DMS53 treated with DMSO at 0.1 percent for 48 hours (cell line): ENCODE measurements at regions not wholly inside any gene's neighbourhood (a gene's known extent, or its start where the extent isn't known, plus 50 kb on each side); places are given as distances from the start of the nearest gene placed in this dataset.
"Not testable (repeated sequence)": the region's sequence is repeated elsewhere in the genome, so short reads cannot be mapped to it uniquely, and the experiment has no call there.

Experiments used
- DNase-seq: peaks from one replicate; lab custom pipeline; 2025; ENCODE audit not compliant: unreplicated experiment; lab: John Stamatoyannopoulos, UW

DNA sequence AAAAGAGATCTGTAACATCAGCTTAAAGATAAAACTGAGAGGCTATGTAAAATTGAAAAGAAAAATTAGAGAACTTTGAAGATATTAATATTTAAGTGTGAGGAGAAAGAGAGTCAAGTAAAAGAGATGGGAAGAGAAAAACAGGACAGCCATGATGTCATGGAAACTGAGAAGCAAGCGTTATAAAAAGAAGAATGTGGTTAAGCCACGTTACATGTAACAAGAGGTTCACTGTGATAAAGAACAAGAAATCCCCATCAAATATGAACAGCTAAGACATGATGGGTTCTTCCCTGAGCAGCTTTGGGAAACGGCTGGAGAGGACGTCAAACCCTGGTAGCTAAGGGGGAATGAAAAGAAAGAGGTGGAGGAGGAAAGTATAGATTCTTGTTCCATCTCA lies 1269.3 kb upstream of the TENM3 start:
- DNase-seq: no peak

DNA sequence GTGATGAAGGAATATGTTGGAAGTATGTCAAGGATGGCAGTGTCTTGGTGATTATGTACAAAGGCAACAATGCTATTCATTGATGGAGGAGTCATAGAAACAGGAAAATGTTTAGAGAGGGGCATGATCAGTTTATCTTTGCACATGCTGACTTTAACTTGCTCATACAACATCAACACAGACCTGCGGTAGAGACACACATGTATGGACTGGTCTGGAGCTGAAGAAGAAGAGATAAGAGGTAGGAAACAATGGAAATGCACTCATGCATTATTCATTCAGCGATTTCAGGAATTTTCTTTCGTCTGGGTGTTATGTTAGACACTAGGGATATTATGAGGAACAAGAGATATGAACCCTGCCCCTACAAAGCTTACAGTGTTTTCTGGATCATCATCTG lies 1252.3 kb upstream of the TENM3 start:
- DNase-seq: no peak

DNA sequence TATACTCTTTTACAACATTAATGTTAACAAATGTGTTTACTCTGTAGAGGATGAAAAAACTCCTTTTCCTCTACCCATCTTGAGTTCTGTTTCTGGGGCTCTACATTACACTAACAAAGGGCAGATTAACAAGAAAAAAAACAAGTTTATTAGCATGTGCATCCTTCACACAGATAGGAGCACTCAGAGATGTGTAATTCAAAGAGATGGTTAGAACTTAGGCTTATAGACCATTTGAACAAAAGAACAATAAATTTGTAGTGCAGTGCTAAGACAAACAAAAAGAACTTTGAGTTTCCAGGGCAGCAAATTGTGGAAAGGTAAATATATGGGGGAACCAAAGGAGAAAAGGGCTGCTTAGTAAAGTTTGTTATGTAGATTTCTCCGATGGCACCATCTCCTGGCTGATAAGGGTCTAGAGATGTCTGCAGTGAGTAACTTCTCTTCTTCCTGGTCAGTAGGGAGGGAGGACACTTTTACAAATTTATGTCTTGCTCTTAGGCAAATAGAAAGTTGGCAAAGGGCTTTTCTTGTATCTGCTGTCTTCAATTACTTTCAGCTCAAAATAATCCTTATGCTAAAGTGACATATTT lies 1249.9 kb upstream of the TENM3 start:
- no peak for DNase-seq

DNA sequence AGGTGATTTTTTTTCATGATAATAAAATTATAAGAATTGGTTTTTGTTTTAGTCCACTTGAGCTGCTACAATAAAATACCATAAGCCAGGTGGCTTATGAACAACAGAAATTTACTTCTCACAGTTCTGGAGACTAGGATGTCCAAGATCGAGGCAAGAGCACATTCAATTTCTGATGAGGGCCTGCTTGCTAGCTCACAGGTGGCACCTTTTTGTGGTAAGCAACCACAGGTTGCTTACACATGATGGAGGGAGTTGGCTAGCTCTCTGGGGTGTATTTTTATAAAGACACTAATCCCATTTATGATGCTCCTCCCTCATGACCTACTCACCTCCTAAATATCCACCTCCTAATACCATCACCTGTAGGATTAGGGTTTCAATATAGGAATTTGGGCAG lies 1248.5 kb upstream of the TENM3 start:
- no peak for DNase-seq

DNA sequence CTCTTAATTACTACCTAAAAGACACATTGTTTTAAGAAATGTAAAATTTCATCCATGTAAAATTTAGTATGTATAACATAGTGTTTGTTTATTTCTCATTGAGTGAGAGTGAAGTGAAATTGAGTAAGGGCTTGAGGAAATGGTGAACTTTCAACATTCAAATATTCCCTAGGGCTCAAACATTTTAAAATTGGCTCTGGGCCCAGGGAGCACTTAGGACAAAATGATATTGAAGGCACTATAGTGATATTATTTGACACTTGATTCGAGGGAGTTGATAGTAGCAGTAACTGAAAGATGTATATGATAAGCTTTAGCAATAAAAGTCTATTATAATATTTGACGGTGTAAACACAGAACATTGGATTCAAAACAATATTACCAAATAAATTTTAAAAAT lies 1244.0 kb upstream of the TENM3 start:
- no peak for DNase-seq

DNA sequence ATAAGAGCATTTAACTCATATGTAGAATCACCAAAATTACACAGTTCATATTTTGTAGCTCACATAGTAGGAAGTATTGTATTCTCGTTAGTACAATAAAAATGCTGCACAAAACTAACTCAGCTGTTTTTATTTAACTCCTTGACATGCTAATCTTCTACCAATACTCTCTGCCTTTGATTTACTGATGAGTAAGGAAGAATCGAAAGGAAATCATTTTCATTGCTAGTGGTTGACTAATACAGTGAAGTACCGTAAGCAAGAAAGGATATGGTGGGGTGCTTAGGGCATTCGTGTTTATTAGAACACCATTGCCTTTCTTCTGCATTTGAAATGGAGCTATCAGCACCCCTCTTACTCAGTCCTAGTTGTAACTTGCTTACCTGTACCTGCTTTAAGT lies 1239.1 kb upstream of the TENM3 start:
- DNase-seq: no peak

DNA sequence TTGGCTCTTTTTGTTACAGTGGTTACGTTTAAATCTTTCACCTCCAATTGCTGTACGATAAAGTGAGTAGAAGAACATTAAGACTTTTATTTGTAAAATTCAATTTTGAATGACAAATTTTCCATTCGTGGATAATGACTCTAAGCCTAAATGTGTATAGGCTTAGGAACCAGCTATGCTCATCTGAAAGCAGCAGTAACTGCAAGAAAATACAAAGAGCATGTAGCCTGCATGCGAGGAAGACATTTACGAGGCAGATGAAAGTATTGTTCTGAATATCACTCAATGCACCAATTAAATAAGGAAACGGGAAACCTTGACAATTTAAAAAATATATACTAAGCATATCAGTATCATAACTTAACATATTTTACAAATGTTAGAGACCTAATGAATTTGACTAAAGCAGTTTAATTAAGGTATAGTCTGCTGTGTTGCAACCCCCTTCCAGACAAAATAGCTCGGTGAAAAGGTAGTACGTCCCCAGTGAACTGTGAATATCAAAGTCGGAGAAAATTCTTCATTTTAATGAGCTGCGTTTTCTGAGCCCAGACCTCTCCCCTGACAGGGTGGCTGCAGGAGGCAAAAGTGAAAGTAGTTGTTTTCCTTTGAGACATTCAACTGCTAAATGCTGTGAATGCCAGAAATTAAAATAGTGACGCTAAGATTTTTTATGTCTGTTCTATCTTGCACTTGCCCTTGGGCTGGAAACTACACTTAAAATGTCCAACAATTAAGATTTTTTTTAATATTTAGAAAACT lies 1236.5 kb upstream of the TENM3 start:
- no peak for DNase-seq

DNA sequence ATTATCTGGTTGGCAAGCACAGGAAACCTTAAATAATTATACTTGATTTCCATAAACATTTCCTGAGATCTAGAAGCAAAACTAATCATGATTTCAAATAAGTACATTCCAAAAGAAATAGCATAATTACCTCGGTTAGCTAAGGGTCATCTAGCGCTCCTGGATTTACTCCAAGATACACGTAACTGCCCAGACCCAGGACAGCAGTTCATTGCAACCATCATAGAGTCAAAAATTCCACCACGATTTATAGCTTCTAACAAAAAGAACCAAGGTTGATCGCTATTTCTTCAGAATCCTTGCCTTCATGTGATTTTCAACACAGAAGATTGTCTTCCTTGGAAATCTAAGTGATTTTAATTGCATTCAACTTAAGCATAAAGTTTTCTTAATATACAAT lies 1235.5 kb upstream of the TENM3 start:
- no peak for DNase-seq

DNA sequence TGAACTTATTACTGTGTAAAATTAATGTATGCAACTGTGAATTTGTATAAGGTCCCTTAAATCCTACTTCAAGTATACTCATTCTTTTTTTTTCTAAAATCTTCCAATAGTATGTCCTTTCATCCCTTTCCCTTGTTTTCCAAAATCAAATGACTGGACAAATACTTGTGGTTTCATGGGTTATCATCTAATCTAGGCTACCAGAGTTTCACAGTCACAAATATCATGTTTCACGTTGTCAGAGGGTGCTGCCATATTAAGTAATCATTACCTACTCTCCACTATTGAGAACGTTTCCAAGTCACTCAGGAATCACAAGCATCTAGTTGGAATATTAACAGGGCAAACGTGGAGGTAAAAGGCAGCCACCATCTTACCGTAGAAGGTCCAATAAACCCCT lies 1235.0 kb upstream of the TENM3 start:
- DNase-seq: no peak

DNA sequence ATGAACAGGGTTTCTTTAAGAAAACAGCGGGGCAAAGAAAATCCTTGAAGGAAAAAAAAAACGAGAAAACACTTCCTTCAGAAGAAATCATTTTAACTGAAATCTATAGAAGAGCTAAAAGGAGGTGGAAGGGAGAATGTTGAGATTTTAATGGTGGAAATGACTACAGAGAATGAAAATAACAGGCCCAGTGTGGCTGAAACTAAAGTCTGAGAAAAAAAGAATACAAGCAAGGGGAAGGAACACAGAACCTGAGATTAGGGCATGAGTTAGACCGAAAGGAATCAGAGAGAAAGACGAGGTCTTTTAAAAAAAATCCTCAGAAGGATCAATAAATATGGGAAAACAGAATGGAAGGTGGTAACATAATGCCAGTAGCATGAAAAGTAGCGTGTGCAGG lies 1230.0 kb upstream of the TENM3 start:
- no peak for DNase-seq

DNA sequence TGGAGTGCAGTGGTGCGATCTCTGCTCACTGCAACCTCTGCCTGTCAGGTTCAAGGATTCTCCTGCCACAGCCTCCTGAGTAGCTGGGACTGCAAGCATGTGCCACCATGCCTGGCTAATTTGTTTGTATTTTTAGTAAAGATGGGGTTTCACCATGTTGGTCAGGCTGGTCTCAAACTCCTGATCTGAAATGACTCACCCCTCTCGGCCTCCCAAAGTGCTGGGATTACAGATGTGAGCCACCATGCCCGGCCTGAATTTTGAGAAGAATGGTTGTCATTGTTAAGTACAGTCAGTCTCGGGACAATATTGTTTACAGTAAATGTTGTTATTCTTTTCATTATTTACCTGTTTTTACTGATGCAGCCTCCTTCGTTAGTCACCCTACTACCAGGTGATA lies 1226.2 kb upstream of the TENM3 start:
- DNase-seq: no peak

DNA sequence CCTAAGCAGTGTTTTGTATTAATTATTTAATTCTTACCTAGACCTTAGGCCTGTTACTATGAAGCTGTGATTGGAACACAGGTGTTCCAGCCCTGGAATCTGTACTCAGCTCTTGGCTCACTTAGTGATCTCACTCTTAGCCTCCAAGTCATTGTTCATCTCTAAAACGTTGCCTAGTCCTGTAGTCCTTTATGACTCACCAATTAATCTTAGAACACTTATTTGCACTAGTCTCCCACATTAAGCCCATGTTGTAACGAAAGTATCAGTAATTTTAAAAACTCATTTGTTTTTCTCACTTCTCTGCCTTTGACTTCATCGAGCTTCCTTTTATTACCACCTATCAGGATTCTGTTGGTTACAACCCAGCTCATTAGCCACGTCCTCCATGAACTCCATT lies 1224.7 kb upstream of the TENM3 start:
- DNase-seq: no peak

DNA sequence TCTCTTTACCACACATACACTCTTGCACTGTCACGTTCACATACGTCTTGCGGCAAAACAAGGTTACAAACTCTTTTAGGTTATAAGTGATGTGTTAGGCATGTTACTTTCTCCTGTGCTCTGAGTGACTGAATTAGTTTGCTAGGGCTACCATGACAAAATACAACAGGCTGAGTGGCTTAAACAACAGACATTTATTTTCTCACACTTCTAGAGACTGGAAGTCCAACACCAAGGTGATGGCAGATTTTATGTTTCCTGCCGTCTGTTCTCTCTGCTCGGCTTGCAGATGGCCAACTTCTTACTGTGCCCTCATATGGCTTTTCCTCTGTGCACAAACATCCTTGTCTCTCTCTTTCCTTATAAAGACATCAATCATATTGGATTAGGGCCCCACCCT lies 1224.3 kb upstream of the TENM3 start:
- DNase-seq: no peak

DNA sequence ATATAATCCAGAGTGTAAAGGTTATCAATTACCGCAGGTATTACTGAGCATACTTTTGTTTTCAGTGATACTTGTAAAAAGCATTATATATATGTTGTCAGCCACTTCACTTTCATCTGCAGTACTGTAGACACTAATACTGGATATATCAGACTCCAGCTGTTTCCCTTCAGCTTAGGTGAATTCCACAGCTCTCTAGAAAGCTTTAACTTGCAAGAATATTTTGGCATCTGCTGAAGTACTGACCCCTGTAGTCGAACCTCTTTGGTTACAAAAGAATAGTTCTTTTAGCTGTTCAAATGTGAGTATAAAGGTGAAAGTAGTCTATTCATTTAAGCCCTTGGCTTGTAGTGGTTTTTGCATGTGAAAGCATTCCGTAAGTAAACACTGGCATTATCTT lies 1222.7 kb upstream of the TENM3 start:
- DNase-seq: no peak

DNA sequence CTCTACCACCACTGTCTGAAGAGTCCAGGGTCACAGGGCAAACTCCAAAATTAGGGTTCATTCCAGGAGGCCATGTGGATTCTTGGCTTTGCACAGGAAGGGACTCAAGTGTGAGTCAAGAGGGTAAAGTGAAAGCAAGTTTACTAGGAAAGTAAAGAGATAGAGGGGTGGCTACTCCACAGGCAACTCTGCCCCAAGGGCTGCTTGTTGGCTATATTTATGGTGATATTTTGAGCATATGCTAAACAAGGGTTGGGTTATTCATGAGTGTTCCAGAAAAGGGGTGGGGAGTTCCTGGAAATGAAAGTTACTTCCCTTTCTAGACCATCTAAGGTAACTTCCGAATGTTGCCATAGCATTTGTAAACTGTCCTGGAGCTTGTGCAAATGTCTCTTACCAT lies 1222.0 kb upstream of the TENM3 start:
- DNase-seq: no peak

DNA sequence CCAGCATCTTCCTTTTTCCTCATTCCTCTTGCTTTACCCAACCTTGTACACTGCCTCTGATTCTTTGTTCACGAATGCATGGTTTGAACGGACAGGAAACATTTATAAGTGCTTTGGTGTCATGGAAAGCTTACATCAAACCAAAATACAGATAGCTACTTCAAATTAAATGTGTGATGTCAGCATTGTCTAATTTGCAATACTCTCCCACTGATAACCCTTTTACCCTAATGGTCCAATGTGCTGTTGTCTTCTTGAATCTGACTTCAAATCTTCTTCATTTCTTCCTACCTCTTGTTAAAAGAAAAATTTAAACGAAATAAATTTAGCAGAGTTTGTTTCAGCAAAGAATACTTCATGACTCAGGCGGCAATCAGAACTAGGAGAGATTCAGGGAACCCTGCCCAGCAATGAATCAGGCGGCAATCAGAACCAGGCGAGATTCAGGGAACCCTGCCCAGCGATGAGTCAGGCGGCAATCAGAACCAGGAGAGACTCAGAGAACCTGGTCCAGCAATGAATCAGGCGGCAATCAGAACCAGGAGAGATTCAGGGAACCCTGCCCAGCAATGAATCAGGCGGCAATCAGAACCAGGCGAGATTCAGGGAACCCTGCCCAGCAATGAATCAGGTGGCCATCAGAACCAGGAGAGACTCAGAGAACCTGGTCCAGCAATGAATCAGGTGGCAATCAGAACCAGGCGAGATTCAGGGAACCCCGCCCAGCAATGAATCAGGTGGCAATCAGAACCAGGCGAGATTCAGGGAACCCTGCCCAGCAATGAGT lies 1212.9 kb upstream of the TENM3 start:
- DNase-seq: not testable (repeated sequence)

DNA sequence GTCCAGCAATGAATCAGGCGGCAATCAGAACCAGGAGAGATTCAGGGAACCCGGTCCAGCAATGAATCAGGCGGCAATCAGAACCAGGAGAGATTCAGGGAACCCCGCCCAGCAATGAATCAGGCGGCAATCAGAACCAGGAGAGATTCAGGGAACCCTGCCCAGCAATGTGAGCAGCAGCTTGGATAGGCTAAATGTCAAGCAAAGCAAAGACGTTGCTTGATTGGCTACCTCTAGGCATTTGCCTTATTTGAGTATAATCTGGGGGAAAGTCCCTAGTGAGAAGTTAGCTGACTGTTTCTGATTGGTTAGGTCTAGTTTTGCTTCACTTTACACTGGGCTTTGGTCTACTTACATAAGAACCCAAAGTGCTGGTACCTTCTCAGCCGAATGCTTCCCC lies 1212.2 kb upstream of the TENM3 start:
- DNase-seq: no peak

DNA sequence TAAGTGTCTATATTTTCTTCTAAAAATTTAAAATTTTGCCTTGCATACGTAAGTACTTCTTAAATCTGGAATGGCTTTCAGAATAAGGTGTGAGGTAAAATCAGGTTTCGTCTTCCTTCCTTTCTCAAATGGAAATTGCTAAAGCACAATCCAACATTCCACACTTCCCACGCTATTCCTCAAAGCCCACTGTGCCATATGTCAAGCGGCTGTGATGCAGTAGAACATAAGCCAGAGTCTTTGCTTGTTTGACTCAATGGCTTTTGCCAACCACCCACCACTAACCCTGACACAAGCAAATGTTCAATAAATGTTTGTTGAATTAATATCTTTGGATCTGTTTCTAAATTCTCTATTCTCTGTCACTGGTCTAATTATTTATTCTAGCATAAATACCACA lies 1199.7 kb upstream of the TENM3 start:
- no peak for DNase-seq

DNA sequence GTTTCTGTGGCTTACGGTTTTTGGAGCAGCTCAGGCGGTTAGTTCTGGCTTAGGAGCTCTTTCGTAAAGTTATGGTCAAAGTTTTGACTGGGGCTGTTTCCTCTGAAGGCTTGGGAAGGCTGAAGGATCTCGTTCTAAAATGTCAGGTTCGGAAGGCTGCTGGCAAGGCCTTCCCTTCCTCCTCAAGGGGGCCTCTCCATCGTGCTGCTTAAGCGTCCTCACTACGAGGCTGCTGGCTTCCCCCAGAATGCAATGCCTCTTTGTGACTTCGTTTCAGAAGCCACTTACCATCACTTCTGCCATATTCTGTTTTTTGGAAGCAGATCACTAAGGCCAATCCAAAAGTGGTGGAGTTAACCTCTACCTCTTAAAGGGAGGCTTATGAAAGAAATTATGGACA lies 1196.4 kb upstream of the TENM3 start:
- no peak for DNase-seq

DNA sequence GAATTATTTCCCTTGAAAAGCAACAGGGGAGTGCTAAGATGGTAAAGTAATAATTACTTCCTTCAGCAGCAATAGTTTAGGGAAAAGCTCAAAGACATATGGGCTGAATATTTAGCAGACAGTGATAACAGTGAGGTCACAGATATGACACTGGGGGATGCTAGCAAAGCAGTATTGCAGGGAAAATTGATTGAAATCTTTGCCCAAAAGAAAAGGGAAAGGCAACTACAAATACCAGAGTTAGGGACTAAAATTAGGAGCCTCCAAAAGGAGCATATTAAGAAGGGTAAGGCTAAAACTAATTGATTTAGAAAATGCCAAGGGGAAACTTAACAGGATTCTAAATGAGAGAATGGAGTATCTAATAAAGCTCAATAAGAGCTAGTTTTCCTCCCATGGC lies 1191.3 kb upstream of the TENM3 start:
- no peak for DNase-seq

DNA sequence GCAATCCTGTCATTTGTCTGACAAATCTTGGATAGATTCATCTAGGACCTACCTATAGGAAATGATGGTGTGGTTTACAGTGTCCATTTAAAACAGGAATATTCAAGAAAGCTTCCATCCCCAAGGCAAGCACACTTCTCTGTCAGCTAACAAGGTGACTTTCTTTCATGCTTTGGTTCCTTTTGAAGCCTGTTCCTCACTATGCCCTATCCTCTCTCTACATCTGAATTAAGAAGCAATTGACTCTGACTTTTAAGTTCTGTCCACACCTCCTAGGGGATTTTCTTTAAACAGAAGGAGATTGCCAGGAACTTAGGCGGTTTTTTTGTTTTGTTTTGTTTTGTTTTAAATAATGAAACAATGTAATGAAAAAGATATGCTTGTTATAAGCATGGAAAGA lies 1181.4 kb upstream of the TENM3 start:
- DNase-seq: no peak

DNA sequence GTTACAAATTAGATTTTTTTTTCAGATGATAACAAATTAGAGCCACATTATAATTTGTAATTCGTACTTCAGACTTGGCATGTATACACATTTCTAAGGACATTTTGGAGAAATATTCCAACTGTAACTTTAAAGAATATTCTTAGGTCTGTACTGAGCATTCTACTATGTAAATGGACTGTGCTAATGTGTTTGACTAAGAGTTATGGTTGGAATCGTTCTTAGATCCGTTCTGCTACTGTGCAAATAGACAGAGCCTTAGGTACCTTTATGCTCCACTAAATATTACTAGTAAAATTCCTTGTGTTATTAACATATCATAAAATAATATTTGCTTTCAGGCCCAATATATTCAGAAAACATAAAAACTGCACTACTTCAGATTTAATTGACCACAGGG lies 1180.0 kb upstream of the TENM3 start:
- no peak for DNase-seq
